ENCODE measurements at regions not wholly inside any gene's neighbourhood (a gene's known extent, or its start where the extent isn't known, plus 50 kb on each side); places are given as distances from the start of the nearest gene placed in this dataset.

DNA sequence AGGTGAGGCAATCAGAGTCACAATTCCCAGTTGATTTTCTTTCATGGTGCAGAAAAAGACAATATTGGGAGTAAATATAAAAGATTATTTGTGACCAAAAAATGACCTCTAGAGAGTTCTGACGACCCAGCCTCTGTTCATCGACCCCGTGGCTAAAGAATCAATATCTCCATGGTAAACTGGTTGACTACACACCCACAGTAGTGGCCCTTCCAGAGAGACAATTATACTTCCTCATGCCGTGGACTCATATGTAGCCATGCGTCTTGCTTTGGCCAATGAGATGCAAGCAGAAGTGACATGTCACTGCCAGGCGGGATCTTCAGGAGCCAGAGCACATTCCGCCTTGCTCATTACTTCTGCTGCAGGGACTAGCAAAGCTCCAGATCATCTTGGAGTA lies 163.3 kb upstream of the RAD23B start:
- DNase-seq = no peak

DNA sequence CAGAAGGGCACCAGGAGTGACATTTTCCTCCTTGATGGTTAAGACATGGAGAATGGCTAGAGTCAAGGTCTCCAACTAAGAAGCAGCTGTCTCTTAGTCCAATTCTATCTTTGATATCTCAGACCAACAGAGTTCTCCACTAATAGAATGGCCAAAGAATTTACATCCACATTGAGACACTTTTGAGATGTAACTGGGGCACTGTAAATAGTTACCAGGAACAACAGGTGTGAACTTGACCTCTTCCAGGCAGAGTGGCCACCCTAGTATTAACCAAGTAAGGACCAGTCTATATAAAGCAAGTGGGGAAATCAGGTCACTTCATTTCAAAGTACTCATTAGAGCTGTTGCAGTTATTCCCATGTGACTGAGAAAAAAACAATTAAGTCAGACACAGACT lies 159.7 kb upstream of the RAD23B start:
- no peak for DNase-seq

DNA sequence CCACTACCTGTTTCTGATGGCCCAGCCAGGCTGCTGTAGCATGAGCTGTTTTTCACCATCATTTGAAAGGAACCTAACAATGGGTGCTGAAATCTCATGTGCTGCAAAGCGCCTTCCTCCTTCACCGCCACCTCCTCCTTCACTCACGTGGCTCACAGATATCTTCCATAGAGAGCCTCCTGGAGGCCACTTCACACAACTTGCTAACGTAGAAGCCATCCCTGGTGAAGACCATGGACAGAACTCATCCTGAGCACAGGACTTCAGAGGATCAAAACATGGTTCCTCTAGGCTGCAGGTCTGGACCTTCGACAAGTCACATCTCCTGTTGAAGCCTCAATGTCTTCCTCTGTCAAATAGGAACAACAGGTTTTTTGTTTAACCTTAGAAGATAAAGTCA lies 155.5 kb upstream of the RAD23B start:
- no peak for DNase-seq

DNA sequence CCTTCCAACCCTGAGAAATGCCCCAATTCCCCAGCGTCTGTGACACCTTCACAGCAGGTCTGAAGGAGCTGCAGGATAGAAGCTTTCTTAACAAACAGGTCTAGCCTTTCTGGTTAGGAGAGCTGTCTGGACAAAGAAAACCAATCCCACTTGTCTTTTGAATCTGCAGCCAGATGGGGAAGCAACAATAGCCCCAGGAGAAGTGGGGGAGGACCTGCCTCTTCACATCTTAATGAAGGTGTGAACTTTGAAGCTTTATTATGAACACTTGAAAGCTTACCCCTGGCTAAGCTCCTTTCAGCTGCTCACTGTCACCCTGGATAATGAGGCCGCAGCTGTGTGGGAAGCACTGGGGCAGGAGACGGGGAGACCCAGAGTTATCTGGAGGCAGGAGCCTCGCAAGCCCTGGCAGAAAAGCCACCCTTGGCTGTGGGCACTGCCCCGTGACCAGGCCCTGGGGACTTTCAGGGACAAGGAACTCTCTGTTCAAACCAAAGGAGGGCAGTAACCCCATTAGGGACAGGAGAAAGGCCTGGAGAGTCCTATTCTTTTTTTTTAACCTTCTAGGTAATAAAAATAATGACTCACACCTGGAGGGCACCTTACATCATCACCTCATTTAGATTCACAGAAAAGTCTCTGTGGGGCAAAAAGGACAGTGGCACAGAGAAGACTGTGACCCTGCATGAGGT lies 151.8 kb upstream of the RAD23B start:
- no peak for DNase-seq

DNA sequence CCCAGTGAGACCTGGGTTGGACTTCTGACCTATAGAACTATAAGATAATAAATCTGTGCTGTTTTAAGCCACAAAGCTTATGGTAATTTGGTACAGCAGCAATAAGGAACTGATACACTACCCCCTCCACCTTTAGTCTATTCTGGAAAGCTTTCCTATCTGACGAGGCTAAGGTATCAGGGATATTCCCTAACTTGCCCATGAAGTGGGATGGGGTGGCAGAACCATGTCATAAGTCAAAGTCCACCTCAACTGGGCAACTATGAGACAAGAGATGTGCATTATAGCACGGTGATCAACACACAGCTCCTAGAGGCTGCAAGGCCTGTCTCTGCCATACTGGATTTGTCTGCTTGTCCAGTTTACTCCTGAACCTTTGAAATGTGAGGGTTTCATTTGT lies 146.8 kb upstream of the RAD23B start:
- no peak for DNase-seq

DNA sequence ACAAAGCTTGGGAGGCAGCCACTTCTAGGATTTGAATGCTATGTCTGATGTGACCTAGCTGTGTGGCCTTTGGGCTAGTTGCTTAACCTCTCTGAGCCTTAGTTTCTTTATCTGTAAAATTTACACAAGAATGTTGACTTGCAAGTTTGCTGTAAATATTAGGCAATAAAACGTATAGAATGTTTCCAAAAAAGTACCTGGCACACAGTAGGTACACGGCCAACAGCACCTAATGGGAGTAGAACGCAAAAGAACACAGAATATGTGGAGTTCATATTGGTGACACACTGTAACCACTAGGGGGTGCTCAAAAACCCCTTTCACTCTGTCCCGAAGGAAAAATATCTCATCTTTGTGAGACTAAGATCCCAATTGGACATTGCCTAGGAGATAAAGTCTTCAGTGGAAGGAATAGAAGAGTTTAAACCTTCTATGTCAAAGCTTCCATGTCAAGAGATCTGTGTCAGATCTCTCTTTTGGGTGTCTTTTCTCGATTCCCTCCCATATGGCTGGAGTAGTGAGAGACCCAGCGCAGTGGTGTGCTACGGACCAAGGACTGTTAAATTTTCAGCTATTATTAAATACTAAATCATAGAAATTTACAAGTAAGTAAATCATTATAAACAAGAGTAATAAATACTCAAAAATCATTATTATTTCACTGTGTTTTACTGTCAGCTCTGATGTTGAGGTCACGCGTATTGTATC lies 145.4 kb upstream of the RAD23B start:
- no peak for DNase-seq

DNA sequence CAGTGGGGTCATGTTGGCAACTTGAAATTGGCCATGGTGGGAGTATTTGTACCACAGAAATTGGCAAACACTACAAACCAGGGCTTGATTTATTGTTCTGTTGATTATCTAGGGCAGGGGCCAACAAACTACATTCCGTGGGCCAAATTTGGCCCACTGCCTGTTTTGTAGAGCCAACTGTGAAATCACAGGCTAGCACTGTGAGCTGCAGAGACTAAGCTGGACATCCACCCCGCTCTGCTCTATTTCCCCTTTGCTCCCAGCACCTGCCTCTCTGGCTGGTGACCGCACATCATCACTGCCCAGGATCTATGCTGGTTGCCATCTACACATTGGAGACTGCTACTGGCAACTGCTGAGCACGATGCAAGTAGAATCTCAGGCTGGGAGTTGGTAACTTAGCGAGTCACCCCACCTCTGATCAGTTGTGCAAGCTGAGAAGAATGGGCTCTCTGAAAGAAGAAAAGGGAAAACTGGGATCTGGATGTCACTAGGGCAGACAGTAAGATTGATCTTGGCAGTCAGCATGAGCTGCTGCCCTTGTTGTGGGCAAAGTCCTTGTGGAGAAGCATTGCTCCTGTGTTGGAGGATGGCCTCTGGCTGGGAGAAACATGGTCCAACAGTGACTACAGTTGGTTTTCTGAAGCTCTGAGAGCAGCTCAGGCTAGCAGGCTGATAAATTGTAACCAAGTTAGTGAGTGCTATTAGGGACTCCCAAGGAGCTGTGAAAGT lies 144.7 kb upstream of the RAD23B start:
- no peak for DNase-seq

DNA sequence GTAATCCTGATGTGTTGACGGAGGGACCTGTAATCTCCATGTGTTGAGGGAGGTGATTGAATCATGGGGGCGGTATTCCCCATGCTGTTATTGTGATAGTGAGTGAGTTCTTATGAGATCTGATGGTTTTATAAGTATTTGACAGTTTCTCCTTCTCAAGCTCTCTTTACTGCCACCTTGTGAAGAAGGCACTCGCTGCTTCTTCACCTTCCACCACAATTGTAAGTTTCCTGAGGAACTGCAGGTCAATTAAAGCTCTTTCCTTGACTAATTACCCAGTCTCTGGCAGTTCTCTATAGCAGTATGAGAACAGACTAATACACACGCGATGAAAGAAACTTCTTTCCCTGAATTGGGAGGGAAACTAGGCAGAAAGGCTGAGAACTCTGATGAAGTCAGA lies 141.1 kb upstream of the RAD23B start:
- DNase-seq = no peak

DNA sequence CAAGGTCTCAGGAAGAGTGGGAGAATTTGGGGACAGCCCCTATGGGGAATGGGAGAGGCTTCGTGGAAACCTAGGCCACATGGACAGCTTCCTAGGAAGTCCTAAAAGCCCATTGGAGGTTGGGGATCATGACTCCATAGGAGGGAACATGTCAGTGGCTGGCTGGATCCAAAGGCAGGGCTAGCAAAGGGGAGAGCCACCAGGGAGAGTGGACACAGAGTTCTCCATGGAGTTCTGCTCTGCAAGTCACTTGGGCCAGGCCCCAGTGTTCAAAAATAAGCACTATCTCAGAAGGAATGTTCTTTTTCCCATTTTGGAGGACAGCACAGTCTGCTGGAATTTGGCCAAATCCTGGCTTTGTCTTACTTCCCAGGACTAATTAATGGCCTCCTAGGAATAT lies 140.6 kb upstream of the RAD23B start:
- no peak for DNase-seq

DNA sequence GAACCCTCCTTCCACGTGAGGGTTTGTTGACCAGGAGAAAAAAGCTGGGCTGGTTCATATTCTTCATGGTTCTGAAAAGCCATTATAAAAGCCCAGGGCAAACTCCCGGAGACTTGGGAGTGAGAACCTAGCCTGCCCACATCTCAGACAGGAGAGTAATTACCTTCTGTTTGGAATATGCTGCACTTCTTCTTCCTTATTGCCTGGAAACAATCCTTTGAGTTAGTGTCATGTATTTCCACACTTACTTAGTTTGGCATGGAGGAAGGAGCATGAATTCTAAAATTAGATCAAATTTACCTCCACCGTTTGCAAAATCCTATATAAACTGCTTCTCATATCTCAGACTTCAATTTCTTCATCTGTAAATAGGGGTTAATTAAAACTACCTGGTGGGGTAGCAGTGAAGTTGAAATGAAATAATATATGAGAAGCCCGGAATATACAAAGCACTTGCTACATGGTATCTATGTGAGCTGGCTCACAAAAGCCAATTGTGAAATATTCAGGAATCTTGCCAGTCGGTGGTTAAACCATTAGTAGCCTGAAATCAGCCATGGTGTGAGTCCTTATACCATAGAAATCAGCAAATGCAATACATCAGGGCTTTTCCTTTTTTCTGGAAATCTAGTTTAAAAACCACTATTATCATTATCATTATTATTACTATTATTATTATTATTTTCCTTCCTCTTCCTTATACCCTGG lies 140.0 kb upstream of the RAD23B start:
- DNase-seq = no peak

DNA sequence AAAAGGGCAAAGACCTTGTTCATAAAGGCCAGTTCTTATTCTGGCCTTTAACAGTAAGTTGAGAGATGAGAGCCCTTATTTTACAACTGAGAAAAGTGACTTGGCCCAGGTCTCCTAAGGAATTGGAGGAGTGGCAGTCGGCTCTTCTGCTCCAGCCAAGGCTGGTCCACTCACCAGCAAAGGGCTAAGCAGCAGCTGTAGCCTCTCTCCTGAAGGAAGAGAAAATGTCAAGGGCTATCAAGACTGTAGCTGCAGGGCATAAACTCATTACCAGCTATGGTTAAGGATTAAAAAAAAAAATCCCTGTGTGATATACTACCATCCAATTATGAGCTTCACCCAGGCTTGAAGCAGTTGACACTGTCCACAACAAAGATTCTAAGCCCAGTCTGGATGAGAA lies 138.6 kb upstream of the RAD23B start:
- DNase-seq = no peak

DNA sequence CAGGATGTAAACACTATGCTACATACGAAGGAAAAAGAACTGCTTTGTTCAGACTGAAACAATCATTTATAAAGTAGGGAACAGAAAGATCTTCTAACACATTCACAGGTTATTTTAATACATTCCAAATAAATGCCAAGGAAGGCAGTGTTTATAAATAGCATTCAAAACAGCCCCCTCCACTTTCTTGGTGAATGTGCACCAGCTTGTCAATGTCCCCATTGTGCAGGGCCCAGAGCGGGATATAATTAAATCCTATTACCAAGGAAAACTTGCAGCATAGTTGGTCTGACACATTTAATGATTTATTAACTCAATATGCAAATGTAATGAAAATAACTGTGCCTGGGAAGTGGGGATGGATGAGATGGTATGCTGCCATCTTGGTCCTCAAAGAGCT lies 135.9 kb upstream of the RAD23B start:
- no peak for DNase-seq

DNA sequence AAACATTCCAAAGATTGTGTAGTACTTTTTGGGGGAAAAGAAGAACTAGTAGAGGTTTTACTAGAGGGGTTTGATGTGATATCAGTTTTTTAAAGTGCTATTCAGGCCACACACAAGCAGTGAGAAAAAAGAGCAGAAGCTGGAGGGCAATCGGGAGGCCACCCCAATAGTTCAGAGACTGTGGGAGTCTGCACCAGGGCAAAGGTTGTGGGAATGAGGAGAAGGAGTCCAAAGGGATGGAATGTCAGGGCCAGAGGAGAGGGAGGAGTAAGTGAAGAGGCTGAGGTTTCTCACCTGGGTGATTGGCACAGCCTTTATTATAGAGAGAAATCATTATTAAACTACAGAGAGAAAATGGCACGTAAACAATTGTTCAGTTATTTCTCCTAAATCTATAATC lies 134.9 kb upstream of the RAD23B start:
- no peak for DNase-seq

DNA sequence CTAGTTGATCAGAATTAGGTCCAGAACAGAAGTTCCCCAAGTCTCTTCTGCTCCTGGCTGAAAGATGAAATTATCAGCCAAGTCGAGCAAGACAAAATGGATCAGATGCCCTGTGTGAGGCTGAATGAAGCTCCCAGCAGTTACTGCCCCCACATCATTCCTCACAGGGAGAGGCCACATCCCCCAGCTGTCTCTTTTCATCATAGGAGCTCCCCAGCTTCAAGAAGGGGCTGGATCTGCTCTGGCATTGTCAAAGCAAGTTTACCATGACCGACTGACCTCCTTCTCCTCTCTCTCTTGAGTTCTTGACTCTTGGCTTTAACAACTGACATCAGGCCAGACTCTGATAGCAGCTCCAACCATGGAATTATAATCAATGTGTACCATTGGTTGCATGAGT lies 133.3 kb upstream of the RAD23B start:
- no peak for DNase-seq

DNA sequence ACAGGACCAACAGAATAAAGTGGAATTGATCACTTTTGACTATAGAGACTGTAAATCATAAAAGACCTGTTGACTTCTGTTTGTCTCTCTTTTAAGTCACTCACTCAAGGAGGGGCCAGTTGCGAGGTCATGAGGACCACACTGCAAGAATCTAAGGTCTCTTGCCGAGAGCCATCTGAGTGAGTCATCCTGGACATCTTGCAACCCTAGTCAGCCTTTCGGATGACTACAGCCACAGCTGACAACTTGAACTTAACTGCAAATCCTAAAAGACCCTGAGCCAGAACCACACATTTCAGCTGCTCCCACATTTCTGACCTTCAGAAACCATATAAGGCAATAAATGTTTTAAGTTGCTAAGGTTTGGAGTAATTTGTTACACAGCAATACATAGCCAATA lies 129.7 kb upstream of the RAD23B start:
- DNase-seq = no peak

DNA sequence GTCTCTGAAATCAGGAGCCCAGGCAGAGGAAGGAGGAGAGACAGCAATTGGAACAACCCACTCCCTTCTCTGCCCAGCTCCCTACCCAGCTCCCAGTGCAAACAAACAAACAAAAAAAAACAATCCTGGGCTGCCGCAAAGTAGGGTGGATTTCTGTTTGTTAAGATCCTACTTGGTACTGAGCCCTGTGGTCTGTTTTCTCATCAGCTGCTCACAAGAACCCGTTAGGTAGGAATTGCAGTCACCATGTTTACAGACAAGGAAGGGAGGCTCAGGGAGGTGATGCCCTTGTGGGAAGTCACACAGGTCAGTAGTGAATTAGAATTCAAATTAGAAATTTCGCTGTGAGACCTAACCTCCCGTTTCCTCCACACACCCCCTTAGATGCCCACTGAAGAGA lies 128.8 kb upstream of the RAD23B start:
- no peak for DNase-seq

DNA sequence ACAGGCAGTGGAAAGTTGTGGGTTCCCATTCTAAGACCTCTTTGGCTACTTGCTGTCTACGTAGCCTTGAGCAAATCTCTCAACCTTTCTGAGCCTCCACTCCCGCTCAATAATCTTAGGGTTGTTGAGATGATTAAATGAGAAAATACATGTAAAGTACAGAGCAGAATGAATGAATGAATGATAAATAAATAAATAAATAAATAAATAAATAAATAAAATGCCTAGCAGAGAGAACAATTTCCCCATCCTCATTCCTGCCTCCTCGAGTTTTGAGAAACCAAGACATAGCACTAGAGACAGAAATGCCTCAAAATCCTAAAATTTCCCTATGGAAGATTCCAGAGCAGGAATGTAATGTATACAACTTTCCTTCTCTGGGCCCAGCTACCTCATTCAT lies 128.3 kb upstream of the RAD23B start:
- DNase-seq = no peak

DNA sequence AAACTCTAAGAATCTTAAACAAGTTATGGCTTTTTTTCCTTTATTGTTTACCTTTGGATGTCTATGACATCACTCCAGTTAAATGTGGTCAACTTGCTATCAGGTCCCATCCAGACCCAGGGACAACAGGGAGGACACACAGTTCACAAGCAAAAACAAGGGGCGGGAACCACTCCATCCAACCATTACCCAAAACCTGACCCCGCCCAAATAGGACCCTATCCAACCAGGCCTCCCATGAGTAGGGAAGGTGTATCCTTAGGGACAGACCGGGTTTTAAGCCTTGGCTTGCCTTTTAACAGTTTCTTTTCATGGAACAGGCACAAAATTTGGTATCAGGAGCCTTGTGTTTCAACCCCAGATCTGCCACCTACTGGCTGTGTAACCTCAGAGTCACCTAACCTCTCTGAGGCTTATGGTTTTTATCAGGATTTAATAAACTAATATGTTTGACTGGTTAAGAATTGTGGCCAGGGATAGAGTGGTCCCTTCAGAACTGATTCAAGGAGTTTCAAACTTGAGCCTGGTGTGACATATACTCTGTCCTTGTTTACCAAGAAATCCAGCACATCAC lies 127.7 kb upstream of the RAD23B start:
- no peak for DNase-seq

DNA sequence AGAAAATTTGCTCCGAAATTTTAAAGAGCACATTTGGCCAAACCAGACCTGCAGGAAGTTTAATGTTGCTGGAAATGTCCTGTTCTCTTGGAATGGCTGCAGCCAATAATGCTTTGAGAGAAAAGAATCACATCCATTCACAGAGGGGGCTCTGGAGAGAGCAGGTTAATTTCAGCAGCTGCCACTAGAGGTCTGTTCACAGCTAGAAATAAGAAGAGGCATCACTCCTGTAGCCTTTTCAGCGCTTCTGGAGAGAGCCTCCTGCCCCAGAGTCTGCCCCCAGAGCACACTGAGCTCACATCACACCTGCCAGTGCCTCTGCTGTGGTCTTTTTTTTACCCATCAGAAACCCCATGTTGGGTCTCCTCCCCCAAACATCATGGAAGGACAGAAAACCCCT lies 124.8 kb upstream of the RAD23B start:
- DNase-seq = no peak

DNA sequence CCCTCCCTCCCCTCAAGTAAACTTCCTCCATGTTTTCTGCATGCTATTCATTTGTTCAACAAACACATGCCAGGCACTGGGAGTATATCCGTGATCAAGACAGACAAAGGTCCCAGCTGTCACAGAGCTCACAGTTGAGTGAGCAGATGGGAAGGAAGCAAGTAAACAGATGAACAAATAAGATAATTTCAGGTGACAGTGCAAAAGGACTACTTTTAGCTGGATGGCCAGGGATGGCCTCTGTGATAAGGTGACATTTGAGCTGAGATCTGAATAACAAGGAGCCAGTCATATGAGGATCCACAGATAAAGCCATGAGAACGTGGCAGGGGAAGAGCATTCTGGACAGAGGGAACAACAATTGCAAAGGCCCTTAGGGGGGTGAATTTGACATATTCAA lies 121.7 kb upstream of the RAD23B start:
- no peak for DNase-seq

DNA sequence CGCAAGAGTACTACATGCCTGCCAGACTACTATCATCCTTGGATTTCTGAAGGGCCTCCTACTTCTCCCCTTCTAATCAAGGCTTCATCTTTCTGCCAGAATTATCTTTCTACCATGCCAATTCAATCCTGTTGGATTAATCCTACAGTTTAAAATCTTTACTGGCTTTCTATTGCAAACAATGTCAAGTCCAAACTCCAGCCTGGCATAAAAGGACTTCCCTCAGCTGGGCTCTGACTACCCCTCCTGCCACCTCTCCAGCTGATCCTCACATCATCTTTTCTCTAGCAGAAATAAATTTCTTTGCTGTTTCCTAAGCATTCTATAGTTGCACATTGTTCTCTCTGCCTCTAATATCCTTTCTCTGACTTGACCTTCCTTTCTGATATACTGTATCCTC lies 119.7 kb upstream of the RAD23B start:
- no peak for DNase-seq

DNA sequence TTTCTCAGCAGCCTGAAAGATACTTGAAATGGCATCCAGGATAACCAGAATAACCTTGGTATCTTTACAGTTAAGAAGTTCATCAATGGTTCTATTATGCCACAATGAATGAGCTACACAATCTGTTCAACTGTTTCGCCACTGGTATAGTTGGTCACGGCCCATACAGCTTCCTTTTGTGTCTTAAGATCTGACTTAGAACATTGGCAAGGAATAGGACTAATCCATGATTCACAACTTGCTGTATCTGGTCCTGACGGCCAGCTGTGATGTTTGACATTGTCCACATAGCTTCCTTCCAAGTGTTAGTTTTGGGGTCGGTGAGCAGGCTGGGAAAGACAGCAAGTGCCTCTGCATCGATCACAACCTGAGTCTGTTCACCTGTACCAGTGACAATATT lies 113.3 kb upstream of the RAD23B start:
- no peak for DNase-seq

DNA sequence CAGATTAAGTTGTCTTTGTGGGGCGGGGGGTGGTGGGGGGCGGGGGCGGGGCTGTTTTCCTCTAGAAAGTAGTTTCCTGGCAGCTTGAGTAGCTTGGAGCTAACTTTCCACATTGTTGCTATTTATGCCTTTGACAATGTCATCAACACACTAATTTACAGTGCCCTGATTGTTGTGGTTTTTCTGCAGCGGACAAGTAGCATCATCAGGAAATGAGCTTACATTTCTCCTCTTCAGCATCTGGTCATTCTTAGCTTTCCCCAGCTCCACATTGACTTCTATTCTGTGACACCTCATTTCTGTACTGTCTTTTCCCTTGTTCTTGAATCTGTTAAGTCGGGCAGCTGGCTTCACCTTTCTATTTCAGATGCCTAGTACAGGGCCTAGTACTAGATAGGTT lies 112.3 kb upstream of the RAD23B start:
- no peak for DNase-seq
